ENCODE measurements at regions not wholly inside any gene's neighbourhood (a gene's known extent, or its start where the extent isn't known, plus 50 kb on each side); places are given as distances from the start of the nearest gene placed in this dataset.

DNA sequence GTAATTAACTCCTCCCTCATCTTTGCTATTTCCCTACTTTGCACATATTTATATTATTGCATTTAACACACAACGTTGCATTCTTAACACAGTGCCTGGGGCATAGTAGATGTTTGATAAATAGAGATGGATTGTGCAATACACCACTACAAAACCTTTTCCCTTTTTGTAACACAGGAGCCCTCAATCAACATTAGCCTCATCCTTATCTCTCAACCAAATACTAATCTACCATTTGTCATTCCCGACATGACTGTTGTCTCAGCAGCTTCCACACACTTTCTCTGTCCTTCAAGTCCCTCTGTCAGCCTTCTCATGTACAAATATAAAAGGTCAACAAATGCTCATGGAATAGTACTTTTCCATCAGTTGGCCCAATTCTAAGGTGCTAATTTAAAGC, 78.9 kb upstream of the KCNK2 start:
- TF ChIP-seq, protein P1, sequence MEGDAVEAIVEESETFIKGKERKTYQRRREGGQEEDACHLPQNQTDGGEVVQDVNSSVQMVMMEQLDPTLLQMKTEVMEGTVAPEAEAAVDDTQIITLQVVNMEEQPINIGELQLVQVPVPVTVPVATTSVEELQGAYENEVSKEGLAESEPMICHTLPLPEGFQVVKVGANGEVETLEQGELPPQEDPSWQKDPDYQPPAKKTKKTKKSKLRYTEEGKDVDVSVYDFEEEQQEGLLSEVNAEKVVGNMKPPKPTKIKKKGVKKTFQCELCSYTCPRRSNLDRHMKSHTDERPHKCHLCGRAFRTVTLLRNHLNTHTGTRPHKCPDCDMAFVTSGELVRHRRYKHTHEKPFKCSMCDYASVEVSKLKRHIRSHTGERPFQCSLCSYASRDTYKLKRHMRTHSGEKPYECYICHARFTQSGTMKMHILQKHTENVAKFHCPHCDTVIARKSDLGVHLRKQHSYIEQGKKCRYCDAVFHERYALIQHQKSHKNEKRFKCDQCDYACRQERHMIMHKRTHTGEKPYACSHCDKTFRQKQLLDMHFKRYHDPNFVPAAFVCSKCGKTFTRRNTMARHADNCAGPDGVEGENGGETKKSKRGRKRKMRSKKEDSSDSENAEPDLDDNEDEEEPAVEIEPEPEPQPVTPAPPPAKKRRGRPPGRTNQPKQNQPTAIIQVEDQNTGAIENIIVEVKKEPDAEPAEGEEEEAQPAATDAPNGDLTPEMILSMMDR (IDR thresholded peaks at IDR 0.05), result no peak
- TF ChIP-seq POLR2A (IDR thresholded peaks at IDR 0.05) (no peak), POLR2AphosphoS5 (IDR thresholded peaks at IDR 0.05) (no peak), EP300 (IDR thresholded peaks at IDR 0.05) (no peak)
